ENCODE measurements at regions not wholly inside any gene's neighbourhood (a gene's known extent, or its start where the extent isn't known, plus 50 kb on each side); places are given as distances from the start of the nearest gene placed in this dataset.

GRCh38 chr14:51546603-51547258 lies 105.0 kb upstream of the FRMD6 start:
- no peak overlapping the region for H2BK15ac ChIP-seq (ENCODE audit: low read length)
- no peak overlapping the region for H2BK12ac ChIP-seq (ENCODE audit: low read depth, low read length)
- no peak overlapping the region for H3K4me3 ChIP-seq (ENCODE audit: extremely low read depth in 1 of 4, insufficient read depth in 2 of 4, low read depth in 3 of 4, low read length in 4 of 4)
- H3K27me3 ChIP-seq (replicated peaks in 1 of 4; ENCODE audit: control insufficient read depth in 3 of 4, extremely low read depth in 1 of 4, insufficient read depth in 3 of 4, low read length in 3 of 4): no peaks in the 10 kb centered on the region
- no peaks in the 10 kb centered on the region for H3K4me1 ChIP-seq (replicated peaks in 1 of 4; ENCODE audit: control insufficient read depth in 3 of 4, insufficient read depth in 4 of 4, low read length in 3 of 4)
- H3K9ac ChIP-seq (replicated peaks in 1 of 4; ENCODE audit: extremely low read depth in 1 of 4, low read depth in 3 of 4, low read length in 3 of 4): no peak overlapping the region
- no peaks in the 10 kb centered on the region for H3K79me2 ChIP-seq (ENCODE audit: control insufficient read depth in 1 of 2, insufficient read depth in 2 of 2, low read length in 2 of 2)
- H3K4ac ChIP-seq (replicated peaks; ENCODE audit: insufficient read length, low read depth, low read length): no peak overlapping the region
- H2AFZ ChIP-seq (ENCODE audit: low read length): no peak overlapping the region
- no peak overlapping the region for H2BK5ac ChIP-seq (ENCODE audit: low read depth, low read length)
- no peak for DNase-seq (ENCODE audit: low read depth in 1 of 2, low spot score in 2 of 2)
- no peak overlapping the region for H3K27ac ChIP-seq (ENCODE audit: low read depth, low read length)
- H3K4me2 ChIP-seq (ENCODE audit: insufficient read depth in 1 of 2, low read depth in 2 of 2, low read length in 2 of 2): no peak overlapping the region
- H3K23ac ChIP-seq (ENCODE audit: insufficient read length): no peak overlapping the region
- no peak for TF ChIP-seq YY1 (IDR thresholded peaks at IDR 0.05; ENCODE audit: low read depth, low read length)
- TF ChIP-seq POLR2A (IDR thresholded peaks at IDR 0.05; ENCODE audit: control extremely low read depth in 1 of 2, low read depth in 2 of 2, low read length in 2 of 2): no peak
- no peak for TF ChIP-seq TCF12 (IDR thresholded peaks at IDR 0.05; ENCODE audit: low read depth, low read length)
- no peak for TF ChIP-seq TBP (IDR thresholded peaks at IDR 0.05; ENCODE audit: low read depth, low read length)
- no peak for TF ChIP-seq MAFK (IDR thresholded peaks at IDR 0.05; ENCODE audit: low read depth, low read length)
- no peak for TF ChIP-seq SUZ12 (IDR thresholded peaks at IDR 0.05; ENCODE audit: low read length)
- no peak for TF ChIP-seq POU5F1 (IDR thresholded peaks at IDR 0.05; ENCODE audit: low read depth, low read length)
- no peak overlapping the region for H3K14ac ChIP-seq (ENCODE audit: insufficient read length)
- H3K23me2 ChIP-seq (ENCODE audit: low read depth, low read length): no peaks in the 10 kb centered on the region
- H3K9me3 ChIP-seq (ENCODE audit: insufficient read depth in 2 of 2, low read depth in 1 of 2, low read length in 1 of 2): no peaks in the 10 kb centered on the region; a peak in 1 of 4 replicates
- H3K18ac ChIP-seq (ENCODE audit: extremely low read depth, low read length): no peak overlapping the region
- no peak overlapping the region for H2BK120ac ChIP-seq (replicated peaks; ENCODE audit: low read depth, low read length)
- H2BK20ac ChIP-seq (ENCODE audit: low read length): no peak overlapping the region
- no peak overlapping the region for H3K56ac ChIP-seq (replicated peaks; ENCODE audit: insufficient read length, low read depth, low read length)
- H3K36me3 ChIP-seq (ENCODE audit: control insufficient read depth in 2 of 4, insufficient read depth in 4 of 4, low read length in 3 of 4): no peaks in the 10 kb centered on the region
- no peak for FAIRE-seq
- H3K79me1 ChIP-seq (ENCODE audit: low read depth, low read length): no peaks in the 10 kb centered on the region
- H2AK5ac ChIP-seq (ENCODE audit: low read depth, low read length): no peak overlapping the region
- 79% methylated on average over 2 of the region's 2 CpGs; no CpG with 5 or more reads in 1 of the 2 experiments for WGBS, 2 experiments (ENCODE audit: extremely low coverage in 1 of 2, insufficient coverage in 1 of 2, insufficient read length in 1 of 2, insufficient replicate concordance in 2 of 2, low coverage in 1 of 2, low lambda C conversion rate in 2 of 2, missing lambda C conversion rate in 1 of 2)
- ChIA-PET POLR2A (ENCODE audit: partially characterized antibody) (no interaction called here), CTCF (ENCODE audit: partially characterized antibody) (interaction anchor here (1.4 kb wide), 1 partner anchor 585 kb away, joined by 5 read pairs; no protein-coding TSS in a partner anchor)
- no peaks in the 10 kb centered on the region for H4K20me1 ChIP-seq (replicated peaks in 1 of 2; ENCODE audit: control insufficient read depth in 1 of 2, insufficient read depth in 2 of 2, low read length in 2 of 2)
- H4K8ac ChIP-seq (ENCODE audit: extremely low read depth, insufficient read depth, low read length): no peak overlapping the region
- H4K5ac ChIP-seq (ENCODE audit: insufficient read length, low read depth, low read length): no peak overlapping the region
- H4K91ac ChIP-seq (replicated peaks; ENCODE audit: insufficient read length, low read length): no peak overlapping the region

Measured in H1 (cell line).